ENCODE measurements at regions not wholly inside any gene's neighbourhood (a gene's known extent, or its start where the extent isn't known, plus 50 kb on each side); places are given as distances from the start of the nearest gene placed in this dataset.

DNA sequence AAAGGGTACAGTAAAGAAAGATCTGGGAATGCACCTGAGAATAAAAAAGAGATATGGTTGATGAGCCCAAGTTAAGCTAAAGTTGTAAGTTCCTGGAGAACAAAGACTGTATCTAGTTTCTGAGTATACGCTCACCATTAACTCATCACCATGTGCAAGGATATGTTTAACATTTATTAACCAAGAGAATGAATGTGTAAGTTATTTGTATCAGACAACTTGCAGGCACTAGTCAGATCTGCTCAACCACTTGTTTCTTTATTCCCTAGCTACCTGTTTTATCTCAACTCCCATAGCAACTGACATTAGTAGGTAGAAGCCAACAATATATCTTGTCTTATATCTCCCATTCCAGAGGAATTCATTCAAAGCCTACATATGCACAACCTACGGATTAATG is 74.9 kb upstream of the KCNA4 start:
- no peaks in the 10 kb centered on the region for H3K79me2 ChIP-seq (ENCODE audit: control insufficient read depth, insufficient read depth, low read length)

More for the DNA sequence above, 74.9 kb upstream of the KCNA4 start:
- intact Hi-C loops (cut with micrococcal nuclease) = no loop called here
- H3K4me1 ChIP-seq (ENCODE audit: control insufficient read depth, extremely low read depth, insufficient read depth, low read length) = no peaks in the 10 kb centered on the region
- TF ChIP-seq, protein P1, sequence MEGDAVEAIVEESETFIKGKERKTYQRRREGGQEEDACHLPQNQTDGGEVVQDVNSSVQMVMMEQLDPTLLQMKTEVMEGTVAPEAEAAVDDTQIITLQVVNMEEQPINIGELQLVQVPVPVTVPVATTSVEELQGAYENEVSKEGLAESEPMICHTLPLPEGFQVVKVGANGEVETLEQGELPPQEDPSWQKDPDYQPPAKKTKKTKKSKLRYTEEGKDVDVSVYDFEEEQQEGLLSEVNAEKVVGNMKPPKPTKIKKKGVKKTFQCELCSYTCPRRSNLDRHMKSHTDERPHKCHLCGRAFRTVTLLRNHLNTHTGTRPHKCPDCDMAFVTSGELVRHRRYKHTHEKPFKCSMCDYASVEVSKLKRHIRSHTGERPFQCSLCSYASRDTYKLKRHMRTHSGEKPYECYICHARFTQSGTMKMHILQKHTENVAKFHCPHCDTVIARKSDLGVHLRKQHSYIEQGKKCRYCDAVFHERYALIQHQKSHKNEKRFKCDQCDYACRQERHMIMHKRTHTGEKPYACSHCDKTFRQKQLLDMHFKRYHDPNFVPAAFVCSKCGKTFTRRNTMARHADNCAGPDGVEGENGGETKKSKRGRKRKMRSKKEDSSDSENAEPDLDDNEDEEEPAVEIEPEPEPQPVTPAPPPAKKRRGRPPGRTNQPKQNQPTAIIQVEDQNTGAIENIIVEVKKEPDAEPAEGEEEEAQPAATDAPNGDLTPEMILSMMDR (IDR thresholded peaks at IDR 0.05; ENCODE audit: extremely low read depth in 1 of 2, insufficient read depth in 1 of 2, low read depth in 1 of 2, low read length in 2 of 2) = no peak
- TF ChIP-seq MAX (IDR thresholded peaks at IDR 0.05; ENCODE audit: insufficient read depth, insufficient read length) (no peak), GATA2 (IDR thresholded peaks at IDR 0.05; ENCODE audit: insufficient read depth, insufficient read length, low read depth, low read length) (no peak), EZH2 (IDR thresholded peaks at IDR 0.05; ENCODE audit: borderline replicate concordance, low read depth, low read length, severe bottlenecking) (no peak), POLR2AphosphoS5 (IDR thresholded peaks at IDR 0.05; ENCODE audit: insufficient read depth, low read depth, low read length) (no peak), FOS (IDR thresholded peaks at IDR 0.05; ENCODE audit: borderline replicate concordance, insufficient read depth, low read length) (no peak), POLR2A (IDR thresholded peaks at IDR 0.05; ENCODE audit: low read depth, low read length) (no peak), JUN (IDR thresholded peaks at IDR 0.05; ENCODE audit: borderline replicate concordance, insufficient read depth, insufficient read length, low read depth) (no peak), MYC (IDR thresholded peaks at IDR 0.05; ENCODE audit: low read depth, low read length) (no peak)
- H3K27ac ChIP-seq (ENCODE audit: insufficient read depth, low read depth, low read length) = no peak overlapping the region
- no peak overlapping the region for H3K4me2 ChIP-seq (ENCODE audit: insufficient read depth, low read length)
- DNase-seq (ENCODE audit: low read depth, low spot score) (no peak), FAIRE-seq (no peak)
- H2AFZ ChIP-seq (ENCODE audit: low read depth, low read length) = no peak overlapping the region
- BruUV-seq (replicated peaks) = no TSS peak
- CTCF ChIA-PET = no interaction called here
- POLR2A ChIA-PET = no interaction called here
- H3K9me3 ChIP-seq (replicated peaks; ENCODE audit: control insufficient read depth, insufficient read depth, low read length) = no peaks in the 10 kb centered on the region
- no peaks in the 10 kb centered on the region for H3K36me3 ChIP-seq (ENCODE audit: control insufficient read depth in 2 of 2, extremely low read depth in 1 of 2, insufficient read depth in 2 of 2, low read length in 2 of 2)
- no peak overlapping the region for H3K4me3 ChIP-seq (replicated peaks in 1 of 3; ENCODE audit: insufficient read depth in 1 of 3, low read depth in 1 of 3, low read length in 3 of 3)
- no peaks in the 10 kb centered on the region for H4K20me1 ChIP-seq (replicated peaks; ENCODE audit: control insufficient read depth, extremely low read depth, insufficient read depth, low read length)
- no peak overlapping the region for H3K9ac ChIP-seq (replicated peaks; ENCODE audit: extremely low read depth, insufficient read depth, low read length)
- dilution Hi-C loops (cut with MboI; ENCODE audit: extremely low pct_ligation_motif_present, low sequenced_read_pairs) = no loop called here
- no peaks in the 10 kb centered on the region for H3K27me3 ChIP-seq (ENCODE audit: control insufficient read depth in 2 of 2, insufficient read depth in 2 of 2, low read length in 2 of 2)
- no peaks in the 10 kb centered on the region for H3K9me1 ChIP-seq (replicated peaks; ENCODE audit: control insufficient read depth, extremely low read depth, insufficient read depth, low read length)
